ENCODE measurements at regions not wholly inside any gene's neighbourhood (a gene's known extent, or its start where the extent isn't known, plus 50 kb on each side); places are given as distances from the start of the nearest gene placed in this dataset.
"Not testable (repeated sequence)": the region's sequence is repeated elsewhere in the genome, so short reads cannot be mapped to it uniquely, and the experiment has no call there.

DNA sequence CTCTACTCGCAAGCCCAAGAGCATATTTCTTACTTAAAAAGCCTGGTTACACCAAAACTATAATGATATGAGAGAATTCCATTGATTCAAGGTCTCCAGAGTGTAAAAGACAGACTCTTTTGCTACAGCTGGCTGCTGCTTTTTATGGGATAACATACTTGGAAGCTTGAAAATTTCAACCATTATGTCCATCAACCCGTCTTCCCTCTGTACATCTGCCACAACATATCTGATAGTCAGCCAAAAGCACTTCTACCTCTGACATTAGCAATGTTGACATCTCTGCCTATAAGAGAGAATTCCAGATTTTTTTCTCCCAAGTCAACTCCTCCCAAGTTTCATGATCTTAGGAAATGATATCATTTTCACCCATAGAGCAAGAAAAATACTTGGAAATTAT, 54.4 kb upstream of the IQCM start:
- DNase-seq (ENCODE audit: low read depth): no peak

DNA sequence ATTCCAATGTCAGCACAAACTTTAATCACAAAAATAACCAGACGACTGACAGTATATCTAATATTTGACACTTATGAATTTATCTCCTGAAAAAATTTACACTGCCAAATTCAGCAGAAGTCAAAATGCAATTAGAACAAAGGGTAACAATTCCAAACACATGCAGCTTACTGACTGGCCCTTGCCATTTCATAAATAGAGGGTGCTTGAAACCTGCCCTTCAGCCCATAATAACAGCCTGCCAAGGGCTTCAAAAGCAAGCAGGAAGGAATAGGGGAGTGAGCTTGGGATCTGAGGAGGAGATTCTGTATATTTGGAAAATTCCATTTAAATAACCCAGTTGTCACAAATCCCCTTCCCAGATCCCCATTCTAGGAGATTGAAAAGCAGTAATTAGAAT, 66.1 kb upstream of the IQCM start:
- DNase-seq (ENCODE audit: low read depth): no peak

DNA sequence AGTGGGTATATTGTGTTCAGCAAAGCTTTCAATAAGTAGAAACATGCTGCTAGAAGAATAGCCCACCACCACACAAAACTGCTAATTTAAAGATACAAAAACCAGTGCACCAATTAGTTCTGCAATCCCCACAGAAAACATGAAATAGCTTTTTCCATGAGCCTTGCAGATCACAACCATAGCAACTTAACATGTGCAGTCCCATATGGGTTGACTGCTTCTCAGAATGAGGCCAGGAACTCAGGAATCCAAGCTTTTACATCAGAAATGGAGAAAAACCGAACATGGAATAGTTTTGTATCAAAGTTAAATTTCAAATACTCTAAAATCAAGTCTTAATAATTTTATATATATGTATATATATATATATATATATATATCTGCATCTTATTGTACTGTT, 66.6 kb upstream of the IQCM start:
- DNase-seq (ENCODE audit: low read depth): no peak

DNA sequence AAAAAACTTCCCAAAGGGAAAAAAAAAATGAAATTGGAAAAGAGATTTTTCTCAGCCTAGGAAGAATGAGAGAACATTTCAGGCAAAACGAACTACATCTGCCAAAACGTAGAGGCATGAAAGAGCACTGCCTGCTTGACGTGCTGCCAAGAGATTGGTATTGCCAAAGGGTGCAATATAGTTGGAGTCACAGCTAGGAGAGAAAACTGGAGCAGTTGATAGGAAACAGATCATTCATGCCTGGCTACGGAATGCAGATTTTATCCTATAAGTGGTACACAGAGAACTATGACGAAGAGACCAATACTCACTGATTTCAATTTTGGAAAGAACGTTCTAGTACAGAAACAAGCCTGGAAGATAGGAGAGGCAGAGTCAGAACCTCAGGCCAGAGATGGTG, 68.4 kb upstream of the IQCM start:
- DNase-seq (ENCODE audit: low read depth): no peak

DNA sequence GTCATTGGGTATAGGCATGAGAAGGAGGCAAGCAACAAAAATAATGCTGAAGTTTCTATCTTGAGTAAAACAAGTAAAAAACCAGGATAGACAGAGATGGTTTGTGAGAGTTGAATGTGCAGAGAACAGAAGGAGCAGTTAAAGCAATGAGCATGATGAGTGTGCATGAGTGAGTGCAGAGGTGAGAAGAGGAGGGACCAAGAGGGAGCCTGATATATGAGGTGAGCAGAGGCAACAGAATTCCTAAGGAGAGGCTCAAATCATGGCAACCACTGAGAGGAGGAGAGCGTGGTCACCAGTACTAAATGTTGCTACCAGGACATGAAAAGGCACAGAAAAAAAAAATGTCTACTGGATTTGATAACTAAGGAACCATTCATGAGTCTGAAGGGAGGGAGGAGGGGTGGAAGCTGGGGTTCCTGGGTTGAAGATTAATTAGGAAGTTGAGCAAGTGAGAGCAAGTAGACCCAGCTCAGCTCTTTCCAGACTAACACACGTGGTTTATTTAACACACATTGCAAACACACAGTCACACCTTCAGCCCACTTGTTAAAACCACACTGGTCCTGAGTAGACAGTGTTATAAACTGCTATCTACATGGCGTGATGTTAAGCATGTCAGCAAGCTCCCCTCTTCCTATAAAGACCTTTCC, 69.0 kb upstream of the IQCM start:
- DNase-seq (ENCODE audit: low read depth): no peak

DNA sequence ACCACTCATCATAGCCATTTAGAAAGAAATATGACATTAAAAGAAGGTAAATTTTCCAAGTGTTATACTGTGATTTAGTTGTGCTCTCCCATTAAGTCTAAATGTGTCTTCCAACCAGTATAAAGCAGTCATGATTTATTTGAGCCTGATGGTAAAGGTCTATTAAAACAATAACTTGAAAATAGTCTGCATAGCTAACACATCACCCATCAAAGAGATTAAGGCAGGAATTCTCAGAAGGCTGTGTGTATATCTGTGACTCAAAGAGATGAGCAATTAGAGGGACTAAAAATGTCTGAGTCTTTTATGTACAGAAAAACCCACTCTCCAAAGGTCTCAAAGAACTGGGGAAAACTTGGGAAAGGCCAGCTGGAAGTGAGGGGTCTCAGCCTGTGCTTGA, 70.3 kb upstream of the IQCM start:
- DNase-seq (ENCODE audit: low read depth): no peak

DNA sequence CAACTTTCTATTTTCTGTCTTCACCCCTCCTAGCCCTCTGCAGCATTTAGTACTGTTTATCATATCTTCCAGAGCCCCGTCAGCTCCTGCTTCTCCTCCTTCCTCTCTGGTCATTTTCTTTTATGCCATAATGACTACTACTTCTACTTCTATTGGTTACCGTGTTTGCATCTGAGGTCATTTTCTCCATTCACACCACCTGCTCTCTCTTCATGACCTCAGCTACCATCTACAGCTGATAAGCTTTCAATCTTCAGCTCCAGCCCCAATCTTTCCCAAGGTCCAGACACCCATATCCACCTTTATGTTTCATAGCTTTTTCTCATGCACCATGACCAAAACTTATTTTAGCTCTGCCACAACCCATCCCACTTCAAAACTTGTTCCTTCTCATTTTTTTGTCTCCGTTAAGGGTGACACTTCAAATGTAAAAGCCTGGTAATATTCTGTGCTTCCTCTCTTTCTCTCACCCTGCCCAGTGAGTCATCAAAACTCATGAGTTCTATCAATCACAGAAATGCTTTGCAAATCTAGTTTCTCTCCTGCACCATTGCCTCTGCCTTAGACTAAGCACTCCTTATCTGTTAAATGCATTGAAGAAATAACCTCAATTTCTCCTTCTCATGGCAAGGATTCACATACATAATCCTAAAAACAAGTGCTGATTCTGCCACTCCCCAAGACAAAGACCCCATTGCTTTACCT, 71.3 kb upstream of the IQCM start:
- no peak for DNase-seq (ENCODE audit: low read depth)

DNA sequence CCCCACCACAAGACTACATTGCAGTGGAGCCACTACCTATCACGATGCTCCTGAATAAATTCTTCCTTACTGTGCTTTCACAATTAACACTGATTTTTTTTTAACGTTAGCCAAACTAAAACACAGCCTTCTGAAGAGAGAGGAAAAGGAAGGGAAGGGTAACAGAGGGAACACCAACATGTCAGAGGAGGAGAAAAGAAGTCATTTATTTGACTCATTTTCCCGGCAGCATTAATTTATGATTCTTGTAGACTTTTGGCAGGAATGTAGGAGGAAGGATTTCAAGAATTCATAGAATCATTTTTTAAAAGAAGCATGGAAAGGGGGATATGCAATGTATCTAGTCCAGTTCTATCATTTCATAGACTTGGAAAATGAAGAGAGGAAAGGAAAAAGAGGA, 74.3 kb upstream of the IQCM start:
- no peak for DNase-seq (ENCODE audit: low read depth)

DNA sequence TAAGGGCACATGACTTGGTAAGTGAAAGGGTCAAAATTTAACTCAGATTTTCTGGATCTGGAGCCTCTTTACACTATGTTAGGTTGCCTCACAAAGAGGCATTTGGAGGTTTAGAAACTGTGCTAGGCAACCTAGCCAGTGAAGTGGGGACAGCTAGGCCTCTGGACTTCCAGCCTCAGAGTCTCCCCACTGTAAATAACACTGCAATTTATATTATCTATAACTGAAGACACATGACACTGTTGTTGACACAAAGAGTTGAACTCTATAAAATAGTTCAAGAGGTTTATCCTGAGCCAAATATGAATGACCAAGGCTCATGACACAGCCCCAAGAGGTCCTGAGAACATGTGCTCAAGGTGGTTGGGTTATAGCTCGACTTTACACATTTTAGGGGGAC, 74.9 kb upstream of the IQCM start:
- DNase-seq (ENCODE audit: low read depth): no peak

DNA sequence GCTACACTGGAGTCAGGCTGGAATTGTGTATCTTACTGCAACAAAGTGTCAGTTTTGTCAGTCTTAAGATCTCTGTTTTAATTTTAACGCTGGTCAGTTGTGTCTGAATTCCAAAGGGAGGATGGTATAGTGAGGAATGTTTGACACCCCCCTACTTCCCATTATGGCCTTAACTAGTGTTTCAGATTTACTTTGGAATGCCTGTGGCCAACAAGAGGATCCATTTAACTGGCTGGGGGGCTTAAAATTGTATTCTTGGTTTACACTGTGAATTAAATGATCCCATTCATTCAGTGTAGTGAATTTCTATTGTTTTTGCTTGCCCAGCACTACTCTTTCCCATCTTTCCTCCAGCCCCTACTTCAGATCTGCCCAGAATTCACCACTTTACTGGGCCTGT, 75.8 kb upstream of the IQCM start:
- no peak for DNase-seq (ENCODE audit: low read depth)

DNA sequence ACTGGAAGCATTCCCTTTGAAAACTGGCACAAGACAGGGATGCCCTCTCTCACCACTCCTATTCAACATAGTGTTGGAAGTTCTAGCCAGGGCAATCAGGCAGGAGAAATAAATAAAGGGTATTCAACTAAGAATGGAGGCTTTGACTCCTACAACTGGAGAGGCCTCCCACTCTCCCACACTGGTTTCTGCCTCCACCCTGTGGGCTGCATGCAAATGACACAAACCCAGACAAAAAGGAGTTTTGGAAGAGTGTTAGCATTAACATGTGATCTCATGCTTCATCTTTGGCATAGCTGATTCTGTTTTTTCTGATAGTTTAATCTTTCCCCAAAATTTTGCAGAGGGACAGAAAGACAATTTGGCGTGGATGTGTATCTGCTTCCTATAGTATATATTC, 80.8 kb upstream of the IQCM start:
- no peak for DNase-seq (ENCODE audit: low read depth)

DNA sequence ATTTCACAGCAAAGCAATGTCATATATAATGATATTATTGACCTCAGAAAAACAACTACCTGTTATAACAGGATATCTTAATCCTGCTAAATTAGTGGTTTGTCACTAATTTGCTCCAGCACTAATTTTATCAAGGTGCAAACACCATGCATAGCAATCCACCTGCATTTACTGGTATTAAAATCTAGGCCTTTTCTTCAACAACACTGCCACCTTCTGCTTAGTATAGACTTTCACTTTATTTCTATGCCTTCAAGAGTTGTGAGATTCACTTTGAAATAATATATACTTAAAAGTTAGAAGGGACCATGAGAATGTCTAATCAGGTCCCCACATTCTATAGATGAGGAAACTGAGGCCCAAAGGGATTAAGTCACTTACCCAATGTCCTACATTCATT, 82.1 kb upstream of the IQCM start:
- no peak for DNase-seq (ENCODE audit: low read depth)

DNA sequence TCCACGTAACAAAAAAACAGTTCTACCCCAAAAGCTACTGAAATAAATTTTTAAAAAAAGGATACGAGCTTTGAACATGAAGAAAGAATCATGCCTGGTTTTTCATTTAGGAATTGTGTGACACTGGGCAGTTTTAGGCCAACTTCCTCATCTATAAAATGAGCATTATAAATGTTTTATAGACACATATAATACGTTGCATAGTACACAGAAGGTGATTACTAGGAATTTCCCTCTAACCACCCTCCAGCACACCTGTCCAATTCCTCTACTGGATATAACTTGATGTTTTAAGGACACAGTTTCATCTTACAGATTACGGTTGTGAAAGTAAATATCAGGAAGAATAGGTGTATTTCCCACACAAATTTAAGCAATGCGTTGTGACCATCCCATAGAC, 85.5 kb upstream of the IQCM start:
- no peak for DNase-seq (ENCODE audit: low read depth)

DNA sequence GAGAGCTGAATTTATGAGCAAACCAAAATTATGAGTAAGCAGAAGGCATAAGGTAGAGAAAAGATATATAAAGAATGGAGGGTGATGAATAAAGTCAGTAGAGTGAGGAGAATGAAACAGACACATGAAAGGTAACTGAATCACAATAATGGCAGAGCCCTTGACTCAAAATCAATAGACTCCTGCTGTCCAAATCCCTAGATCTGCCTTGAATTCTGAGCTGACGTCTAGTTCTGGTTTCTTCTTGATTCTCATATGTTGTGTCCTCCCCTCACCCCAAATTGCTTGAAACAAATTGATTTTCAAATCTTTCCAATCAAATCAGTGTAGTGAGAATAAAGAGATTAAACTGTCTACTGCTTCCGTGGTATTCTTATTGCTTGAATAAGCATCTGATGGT, 86.6 kb upstream of the IQCM start:
- DNase-seq (ENCODE audit: low read depth): no peak

DNA sequence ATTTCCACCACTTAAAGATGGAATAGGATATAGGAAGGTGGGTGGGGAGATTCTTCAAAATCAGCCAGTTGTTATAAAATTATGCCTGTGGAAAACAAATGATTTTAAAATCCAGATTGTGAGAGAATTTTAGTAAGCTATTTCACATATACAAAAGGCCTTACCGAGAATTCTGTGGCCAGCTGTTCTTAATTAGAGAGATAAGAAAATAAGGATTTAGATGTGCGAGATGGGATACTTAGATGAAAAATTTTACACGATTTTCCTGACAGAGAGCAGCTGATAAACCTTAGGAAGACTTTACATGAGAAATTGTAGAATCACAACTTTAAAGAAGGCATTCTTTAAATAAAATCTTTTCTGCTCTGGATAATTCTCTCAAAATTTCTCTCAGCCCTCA, 94.5 kb upstream of the IQCM start:
- no peak for DNase-seq (ENCODE audit: low read depth)

DNA sequence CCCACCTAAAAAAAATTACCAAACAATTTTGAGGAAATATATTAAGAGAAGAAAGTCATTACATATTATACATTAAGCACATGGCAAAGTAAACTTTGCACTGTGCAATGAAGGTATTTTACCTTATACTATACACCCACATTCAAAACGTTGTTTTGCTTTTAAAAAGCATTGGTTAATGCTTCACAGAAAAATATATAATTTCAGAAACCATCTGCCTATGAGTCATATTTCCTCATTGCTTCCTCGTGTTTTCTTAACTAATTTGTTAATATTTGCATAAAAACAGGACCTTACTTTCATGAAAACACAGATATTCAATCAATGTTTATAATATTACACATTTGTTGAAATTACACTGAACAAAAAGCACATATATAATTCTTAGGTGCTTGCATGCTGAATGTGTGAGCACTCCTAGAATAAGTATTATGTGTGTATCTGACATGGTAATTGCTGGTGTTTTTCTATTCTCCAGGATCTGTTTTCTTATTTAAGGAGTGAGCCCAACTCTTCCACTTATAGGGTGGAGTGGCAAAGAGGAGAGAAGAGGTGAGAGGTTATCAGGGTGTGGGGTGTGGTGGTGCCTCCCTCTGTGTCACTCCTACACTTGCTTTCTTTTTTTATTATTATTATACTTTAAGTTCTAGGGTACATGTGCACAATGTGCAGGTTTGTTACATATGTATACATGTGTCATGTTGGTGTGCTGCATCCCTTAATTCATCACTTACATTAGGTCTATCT, 95.1 kb upstream of the IQCM start:
- DNase-seq (ENCODE audit: low read depth): no peak

DNA sequence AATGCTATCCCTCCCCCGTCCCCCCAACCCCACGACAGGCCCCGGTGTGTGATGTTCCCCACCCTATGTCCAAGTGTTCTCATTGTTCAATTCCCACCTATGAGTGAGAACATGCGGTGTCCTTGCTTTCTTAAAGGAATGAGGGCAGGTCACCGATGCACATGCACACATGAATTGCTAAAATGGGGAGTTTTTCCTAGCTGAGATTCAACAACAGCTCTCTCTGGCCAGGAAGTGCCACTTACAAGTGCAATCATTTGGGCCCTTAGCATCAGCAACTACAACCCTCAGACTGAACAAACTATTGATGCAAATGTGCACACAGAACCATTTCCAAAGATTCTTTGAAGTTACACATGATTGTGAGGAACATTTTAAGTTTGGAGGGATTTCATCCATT, 95.7 kb upstream of the IQCM start:
- DNase-seq (ENCODE audit: low read depth): no peak

DNA sequence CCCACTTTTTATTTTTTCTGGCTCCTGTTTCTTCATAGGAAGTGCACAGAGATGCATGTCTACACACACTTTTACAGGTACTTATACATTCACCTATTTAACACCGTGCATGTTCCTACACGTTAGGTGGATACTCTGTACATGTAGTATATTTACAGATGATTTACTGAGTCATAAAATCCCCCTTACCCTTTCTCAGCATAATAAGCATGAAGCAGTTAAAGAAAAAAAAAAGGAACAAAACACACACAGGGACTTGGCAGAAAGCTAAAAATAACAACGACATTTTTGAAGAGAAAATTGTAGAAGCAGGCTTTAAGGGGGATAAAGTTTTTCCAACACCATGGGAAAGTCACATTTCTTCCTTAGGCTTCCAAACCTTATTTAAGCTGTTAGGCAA, 96.4 kb upstream of the IQCM start:
- DNase-seq (ENCODE audit: low read depth): no peak

DNA sequence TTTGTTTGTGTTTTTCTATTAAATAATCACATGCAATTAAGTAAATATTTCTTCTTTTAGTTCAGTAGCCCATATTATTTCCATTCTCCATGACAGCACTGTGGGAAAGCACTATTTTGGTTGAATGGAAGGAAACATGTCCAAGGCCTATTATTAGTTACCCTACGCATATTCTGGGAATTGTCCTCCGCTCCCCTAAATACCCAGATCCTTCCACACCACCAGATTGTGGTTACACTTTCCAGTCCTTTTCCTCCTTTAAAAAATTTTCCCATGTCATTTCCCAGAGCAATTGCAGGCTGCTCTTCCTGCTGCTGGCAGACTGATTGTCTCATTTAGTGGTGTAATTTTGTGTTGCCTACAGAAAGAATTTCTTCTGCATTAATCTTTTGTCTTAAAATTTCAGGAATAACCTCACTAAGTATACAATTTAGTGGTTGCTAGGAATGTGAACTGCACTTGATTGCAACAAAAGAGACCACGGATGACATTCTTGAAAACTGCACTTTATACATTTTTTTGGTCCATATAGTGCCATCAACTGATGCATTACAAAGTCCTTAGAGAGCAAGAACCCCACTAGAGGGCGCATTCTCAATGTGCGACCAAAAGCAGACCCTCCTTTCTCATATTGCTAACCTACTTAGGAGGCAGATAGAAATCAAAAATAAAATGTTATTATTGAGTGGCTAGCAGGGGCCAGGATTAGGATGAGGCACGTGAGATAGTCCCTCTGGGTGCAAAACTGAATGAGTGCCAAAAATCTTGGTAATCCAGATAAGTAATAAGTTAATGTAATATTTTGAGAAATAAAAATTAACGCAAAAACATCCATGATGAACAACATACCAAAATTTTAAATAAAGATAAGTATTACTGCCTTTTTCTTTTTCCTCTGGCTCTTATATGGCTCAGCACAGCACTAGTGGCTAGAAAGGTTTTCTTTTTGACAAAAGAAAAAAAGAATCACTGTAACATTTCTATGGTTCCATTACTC, 98.8 kb upstream of the IQCM start:
- peak; percentile 1 for DNase-seq (ENCODE audit: low read depth)

DNA sequence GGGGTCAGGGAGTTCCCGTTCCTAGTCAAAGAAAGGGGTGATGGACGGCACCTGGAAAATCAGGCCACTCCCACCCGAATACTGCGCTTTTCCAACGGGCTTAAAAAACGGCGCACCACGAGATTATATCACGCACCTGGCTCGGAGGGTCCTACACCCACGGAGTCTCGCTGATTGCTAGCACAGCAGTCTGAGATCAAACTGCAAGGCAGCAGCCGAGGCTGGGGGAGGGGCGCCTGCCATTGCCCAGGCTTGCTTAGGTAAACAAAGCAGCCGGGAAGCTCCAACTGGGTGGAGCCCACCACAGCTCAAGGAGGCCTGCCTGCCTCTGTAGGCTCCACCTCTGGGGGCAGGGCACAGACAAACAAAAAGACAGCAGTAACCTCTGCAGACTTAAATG, 100.1 kb upstream of the IQCM start:
- not testable (repeated sequence) for DNase-seq (ENCODE audit: low read depth)

DNA sequence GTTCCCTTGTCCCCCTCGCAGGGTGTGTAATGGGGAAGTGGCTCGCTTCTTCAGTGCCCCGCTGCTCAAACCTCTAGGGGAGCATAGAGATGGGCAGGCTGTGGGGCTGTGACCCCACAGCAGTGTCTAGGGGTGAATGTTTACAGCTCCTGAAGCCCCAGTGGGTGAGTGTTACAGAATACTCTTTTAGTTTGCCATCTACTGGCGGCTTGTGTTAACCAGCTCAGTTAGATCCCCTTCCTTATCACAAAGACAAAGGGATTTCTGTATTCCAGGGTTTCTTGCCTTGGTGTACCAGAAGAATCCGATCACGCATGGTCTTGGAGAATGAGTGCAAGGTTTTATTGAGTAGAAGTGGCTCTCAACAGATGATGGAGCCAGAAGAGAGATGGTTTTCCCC, 108.1 kb upstream of the IQCM start:
- no peak for DNase-seq (ENCODE audit: low read depth)

DNA sequence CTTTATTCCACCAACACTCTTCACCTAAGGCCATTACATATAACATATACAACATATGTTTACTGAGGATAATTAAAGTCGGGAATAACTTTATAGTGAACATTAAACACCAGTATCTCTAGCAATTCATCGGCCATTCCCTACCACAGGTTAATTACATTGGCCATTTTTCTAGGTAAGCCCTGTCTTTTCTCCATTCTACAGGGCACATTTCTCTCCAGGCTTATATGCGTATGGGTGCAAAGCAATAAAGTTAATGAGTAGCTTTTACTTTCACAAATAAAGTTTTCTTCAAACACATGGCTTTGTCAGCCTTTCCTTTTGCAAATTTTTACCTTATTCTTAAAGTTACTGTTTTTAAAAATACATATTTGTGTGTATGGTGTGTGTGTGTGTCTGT, 111.9 kb upstream of the IQCM start:
- no peak for DNase-seq (ENCODE audit: low read depth)
